GM19351 (cell line): ENCODE measurements at regions not wholly inside any gene's neighbourhood (a gene's known extent, or its start where the extent isn't known, plus 50 kb on each side); places are given as distances from the start of the nearest gene placed in this dataset.

ENCODE experiments used
- ATAC-seq: cut with Tn5 transposase; IDR thresholded peaks from one replicate; pipeline ENCODE4 v1.9.1; 2021; ENCODE audit warnings: mild to moderate bottlenecking, moderate library complexity; ENCODE audit not compliant: unreplicated experiment

DNA sequence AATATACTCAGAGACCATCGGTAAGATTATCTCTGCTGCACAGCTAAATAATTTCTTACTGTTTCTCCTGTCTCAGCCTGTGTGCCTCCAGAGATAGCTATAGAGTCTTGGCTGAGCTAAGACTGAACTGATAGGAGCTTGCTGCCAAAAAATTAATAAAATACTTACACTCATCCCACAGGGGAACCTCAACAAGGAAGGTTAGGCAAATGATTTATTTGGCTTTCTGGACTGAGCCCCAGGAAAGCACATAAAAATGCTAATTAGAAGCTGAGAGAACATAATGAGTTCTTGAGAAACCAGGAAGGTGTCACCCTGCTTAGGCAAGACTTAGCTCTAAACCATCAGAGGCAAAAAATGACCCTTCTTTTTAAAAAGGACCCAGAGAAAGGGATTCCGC is 534.5 kb downstream of the TNS3 start:
- no peak for ATAC-seq

DNA sequence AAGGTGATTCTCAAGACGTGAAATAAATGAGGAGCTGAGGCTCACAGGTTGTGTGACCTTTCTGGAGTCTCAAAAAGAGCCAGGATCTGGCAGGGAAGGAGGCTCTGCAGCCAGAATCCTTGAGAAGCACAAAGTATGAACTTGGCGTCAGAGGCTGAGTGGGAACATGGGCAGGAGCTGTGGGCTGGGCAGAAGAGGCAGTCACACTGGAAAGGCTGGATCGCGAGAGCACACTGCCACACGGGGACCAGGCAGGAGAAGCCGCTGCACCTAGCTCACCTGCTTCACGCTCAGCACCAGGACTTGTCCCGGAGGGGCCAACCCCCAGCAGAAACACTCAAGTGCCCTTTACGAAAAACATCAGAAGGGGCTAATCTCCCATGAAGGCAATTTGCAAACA is 535.0 kb downstream of the TNS3 start:
- no peak for ATAC-seq

DNA sequence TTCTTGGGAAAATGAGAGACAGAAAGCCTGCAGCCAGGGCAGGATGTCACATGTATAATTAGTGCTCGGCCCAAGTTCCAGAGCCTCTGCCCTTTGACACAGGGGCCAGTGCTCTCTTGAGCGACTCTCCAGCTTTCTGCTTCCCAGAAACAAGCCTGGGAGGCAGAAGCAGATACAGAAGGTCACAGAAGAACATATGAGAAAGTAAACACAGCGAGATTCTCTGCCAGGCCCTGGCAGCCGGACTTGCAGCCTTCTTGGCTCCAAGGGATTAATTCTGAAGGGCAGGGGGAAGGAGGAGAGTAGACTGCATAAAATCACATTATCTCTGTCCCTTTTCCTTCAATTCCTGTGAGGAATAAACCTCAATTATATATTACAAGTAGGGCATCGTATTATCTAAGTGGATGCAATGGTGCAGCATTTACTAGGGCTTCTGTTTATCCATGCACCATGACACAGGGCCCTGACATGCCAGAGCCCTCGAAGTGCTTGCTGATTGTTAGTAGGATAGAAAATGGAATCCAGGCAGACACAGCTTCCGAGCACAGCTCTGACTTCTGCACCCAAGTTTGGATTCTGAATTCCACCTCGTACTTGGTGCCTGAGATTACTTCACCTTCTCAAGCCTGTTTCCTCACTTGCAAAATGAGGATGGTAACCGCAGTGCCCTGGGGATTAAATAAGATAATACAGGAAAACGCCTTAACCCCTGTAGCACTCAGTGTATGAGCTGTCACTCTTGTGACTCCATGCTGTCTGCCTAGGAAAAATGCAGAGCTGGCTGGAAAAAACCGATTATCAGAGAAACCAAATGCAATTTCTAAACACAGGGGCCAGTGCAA is 536.5 kb downstream of the TNS3 start:
- ATAC-seq: no peak

DNA sequence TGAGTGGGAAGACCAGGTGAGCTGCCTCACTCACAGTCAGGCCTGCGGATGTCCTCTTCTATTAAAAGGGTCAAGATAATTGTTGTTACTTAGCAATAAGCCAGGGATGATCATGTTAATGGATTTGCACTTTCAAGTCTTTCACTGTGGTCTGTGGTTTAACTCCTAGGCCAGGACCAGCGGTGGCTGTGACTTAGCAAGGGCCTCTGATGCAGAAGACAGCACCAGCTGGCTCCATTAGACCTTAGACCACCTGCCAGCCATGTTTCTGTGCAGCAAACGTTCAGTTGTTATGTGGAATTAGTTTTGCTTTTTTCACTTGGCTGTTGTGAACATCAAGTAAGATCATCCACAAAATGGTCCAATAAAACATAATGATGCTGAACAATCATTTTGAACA is 537.3 kb downstream of the TNS3 start:
- ATAC-seq: no peak

DNA sequence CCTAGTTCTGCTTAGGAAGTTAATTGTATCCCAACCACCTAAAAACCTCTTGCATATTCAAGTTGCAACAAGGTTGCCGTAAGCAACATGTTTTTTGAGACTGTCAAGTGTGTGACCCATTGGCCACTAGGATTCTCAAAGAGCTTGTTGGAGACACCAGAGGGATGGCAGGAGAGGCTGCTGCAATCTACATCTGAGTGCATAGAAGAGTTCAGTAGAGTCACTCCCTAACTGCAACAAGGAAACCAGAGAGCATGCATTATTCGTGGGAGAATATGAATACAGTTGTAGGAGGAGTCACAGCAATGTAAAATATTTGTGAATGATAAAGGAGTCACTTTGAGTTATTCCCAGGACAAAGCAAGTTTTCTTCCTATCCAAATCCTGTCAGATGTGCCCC is 538.6 kb downstream of the TNS3 start:
- no peak for ATAC-seq

DNA sequence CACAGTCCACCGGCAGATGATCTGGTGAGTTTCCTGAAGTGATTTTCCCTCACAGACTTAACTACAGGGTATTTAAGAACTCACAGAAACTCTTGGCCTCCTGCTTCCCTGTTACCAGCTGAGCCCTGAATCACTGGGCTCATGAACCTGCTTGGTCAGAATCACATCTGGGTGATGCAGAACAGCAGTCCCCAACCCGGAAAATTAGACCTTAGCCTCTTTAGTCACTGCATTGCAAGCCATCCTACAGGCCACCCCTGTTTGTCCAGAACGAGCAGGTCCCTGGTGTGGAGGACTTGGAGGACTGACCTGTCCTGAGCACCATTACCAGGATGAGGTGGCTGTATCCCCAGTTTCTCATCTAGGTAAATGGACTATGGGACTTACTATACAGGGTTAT is 539.2 kb downstream of the TNS3 start:
- ATAC-seq: no peak

DNA sequence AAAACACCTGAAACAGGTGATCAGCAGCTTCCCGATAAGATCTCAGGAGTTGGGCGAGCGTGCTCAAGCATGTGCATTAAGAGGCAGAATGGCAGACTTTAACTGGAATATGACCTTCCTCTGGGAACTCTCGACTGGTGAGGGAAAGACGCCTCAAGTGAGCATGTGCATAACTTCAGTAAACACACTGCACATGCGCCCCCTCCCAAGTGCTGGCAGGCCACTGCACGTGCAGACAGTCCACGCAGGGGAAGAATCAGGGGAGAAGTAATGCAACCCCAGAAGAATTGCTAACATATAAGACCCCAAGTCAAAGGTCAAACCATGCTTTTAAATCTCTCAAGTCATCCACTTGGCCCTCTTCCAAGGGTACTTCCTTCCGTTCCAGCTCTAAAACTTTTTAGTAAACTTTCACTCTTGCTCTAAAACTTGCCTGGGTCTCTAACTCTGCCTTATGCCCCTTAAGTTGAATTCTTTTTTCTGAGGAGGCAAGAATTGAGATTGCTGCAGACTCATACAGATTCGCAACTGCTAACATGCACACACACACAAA is 541.0 kb downstream of the TNS3 start:
- no peak for ATAC-seq

DNA sequence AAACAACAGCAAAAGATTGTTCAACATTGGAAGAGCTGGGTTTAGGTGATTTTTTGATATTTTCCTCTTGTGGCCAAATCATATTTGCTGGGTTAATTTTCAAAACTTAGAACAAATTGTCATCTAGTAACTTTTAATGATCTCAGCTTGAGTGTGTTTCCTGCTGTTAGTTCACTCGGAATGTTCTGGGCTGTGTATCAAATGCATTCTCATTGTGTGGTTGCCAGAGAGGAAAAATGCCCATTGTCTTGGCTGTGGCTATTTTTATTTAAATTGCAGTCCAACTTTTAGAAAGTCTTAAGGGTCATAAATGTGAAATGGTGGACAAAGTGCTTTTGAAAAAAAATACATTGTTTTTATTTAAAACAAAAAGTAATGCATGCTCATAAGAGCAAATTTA is 542.0 kb downstream of the TNS3 start:
- no peak for ATAC-seq

DNA sequence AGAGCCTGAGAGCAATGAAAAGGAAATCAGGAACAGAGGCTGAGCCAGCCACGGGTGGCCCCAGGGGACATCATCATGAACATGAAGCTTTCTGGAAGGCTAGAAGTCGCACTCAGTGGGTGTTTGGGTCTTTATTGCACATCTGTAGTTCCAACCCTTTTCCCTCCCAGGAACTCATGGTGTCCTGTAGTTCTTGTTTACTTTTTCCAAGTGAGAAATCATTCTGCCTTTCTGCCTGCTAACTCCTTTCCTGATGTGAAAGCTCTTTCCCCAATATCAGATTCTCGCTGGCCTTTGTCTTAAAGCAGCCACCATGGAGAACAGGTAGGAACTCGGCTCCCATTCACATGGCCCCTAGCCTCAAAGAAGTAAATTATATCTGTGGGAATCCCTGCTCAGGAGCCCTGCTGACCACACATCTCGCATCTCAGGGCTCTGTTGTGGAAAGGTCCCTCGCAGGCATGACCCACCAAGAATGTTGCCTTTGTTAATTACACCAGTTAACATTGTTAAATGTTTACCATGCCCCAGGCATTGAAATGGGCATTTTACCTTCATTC is 542.7 kb downstream of the TNS3 start:
- ATAC-seq: no peak

DNA sequence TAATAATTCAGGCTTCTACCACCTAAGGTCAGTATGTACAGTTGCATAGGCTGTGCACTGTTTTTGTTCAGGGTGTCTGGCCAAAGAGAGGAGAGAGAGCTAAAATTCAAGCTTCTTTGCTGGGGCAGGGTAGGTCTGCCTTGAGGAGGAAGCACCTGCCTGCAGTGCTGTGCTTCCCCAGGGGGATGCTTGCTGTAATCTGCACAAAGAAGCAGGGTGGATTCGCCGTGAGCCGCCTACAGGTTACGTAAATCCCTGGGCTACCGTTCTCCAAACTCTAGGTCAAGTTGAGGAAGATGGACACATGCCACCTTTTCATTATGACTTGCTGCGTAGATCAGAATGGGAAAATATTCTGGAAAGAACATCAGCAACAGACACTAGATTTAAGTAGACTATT is 543.3 kb downstream of the TNS3 start:
- no peak for ATAC-seq

DNA sequence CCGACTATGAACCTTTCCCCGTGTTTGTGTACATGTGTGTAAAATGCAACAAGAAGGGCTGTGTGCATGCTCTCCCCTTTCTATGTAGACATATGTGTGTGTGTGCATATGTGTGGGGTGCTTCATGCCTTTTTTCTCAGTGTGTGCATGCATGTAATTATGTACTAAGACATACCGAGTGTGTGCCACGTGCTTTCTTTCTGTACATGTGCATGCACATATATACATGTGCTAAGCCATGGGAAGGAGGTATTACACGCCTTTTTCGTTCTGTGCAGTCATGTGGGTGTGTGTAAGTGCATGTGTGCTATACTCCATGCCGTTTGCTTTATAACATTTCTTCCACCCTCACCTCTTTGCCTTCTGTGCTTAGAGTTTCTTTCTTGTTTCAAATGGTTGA is 544.3 kb downstream of the TNS3 start:
- no peak for ATAC-seq

DNA sequence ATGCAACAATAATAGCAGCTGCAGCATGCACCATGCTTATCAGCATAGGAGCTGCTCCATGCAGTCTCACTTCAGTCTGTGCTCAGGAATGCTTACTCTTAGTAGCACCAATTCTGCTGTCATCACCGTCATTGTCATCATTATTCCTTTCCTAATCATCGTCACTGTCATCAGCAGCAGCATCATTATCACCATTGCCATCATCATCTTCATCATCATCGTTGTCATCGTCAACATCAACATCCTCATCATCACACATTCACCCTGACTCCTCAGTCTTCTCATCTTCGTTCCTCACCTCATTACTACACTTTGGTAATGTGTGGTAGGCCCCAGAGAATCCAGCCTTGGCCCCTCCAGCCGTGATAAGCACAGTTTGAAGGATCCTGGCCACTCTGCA is 545.0 kb downstream of the TNS3 start:
- ATAC-seq: no peak

DNA sequence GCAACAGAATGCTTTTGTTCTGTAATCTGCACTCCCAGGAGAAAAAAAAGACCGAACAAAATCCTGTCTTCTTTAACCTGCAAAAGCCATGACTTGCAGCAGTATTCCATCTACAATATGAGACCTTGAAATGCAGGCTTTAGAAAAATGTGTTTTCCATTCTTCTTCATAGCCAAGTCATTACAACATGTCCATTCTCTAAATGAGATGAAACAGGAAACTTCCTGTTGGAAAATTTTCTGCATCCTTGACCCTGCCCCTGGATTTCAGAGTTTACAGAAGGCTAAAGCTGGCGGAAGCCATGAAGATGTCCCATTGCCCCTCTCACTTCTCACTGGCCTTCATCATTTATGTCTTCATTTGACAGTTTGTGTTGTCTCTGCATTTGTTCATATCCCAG is 546.4 kb downstream of the TNS3 start:
- no peak for ATAC-seq

DNA sequence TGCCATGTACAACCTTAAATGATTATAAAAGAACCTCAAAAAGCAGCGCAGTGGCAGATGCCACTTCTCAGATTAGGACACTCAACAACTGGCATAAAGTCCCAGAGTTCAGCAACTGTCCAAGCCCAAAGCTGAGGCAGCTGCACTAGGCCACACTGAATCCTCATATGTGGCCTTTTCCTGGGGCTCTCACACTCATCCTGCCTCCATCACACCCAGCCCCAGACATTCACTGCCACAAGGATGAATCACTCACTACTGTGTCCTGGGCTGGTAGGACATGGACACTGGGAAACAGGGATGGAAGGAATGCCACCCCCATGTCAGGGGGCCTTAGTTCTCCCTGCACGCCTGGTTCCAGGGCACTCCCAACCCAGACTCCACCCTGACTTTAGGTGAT is 547.7 kb downstream of the TNS3 start:
- no peak for ATAC-seq

DNA sequence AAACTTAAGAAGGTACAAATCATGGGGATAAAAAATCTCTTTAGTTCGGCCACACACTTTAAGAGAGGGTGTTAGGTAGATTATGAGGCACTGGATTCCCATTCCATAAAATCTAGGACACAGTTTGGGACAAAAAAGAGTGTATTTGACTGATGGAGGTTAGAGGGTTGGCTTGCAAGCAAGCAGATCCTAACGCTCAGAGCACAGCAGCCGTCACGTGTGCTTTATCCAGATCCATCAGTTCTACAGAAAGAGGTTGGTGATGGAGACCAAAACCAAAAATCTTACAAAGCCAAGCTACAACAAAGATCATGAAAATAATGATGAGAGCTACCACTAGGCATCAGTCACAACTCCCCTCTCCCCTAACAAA is 549.4 kb downstream of the TNS3 start:
- no peak for ATAC-seq

DNA sequence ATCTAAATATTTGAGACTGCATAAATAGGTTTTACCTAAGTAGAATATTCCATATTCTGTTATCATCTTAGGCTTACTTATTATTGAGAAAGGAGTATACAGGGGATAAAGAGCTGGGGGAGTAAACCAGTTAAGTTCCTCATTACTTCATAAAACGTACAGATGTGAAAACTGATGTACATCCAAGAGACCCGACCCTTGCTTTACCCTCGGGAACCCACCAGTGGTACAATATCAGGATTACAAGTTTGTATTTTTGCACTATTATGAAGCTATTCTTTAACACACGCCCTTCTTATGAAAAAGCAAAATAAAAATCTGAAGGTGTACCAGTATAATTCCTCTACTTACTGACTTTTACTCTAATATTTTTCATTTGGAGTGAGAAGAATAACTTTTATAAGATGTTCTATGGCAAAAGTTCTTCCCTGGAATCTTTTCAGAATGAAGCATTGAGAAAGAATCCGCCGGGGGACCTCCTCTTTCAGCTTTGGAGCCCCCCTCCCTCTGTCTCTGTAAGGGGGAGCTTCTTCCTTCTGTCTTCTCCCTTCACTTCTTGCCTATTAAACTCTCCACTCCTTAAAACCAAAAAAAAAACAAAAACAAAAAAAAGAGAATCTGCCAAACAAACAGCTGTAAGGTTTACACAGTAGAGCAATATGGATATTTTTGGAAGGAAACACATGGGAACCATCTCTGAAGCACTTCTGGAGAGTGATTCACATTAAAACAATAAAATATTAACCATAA is 550.0 kb downstream of the TNS3 start:
- ATAC-seq: no peak

DNA sequence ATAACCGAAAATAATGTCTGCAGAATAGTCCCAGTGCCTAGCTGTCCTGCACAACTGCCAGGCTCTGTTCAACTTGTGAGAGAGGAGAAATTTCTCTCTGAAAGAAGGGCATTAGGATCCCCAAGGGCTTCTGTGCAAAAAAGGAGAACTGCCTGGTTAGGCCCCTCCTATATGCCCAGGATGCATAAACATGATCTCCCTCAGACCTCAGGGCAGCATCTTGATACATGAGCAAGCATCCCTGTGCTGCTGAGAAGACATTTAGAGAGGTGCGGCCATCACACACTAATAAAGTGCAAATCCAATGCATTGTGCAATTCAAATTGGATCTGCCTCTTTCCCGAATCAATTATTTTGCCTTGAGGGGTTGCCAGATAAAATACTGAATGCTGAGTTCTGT is 553.6 kb downstream of the TNS3 start:
- no peak for ATAC-seq

DNA sequence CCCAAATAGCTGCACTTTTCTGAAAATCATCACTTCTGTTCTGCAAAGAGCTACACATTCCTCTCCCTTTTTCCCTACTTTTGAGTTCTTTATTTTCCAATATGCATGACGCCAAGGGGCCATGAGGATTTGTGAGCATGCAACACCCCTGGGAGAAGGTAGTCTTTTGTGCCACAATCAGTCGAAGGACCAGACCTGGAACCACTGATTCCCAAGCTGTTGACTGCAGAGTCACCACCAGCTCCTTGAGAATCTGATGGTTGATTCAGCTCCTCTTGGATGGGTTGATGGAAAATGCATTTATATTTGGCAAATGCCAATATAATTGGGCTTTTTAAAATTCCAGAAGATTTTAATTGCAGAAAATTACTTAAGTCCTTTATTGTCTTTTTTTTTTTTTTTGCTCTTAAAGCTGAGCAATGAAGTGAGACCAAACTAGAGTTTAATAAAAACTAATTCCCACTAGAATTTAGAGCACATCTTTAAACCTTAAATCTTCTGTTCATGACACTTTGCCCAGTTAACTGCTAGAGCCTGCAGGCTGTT is 554.1 kb downstream of the TNS3 start:
- ATAC-seq: no peak

DNA sequence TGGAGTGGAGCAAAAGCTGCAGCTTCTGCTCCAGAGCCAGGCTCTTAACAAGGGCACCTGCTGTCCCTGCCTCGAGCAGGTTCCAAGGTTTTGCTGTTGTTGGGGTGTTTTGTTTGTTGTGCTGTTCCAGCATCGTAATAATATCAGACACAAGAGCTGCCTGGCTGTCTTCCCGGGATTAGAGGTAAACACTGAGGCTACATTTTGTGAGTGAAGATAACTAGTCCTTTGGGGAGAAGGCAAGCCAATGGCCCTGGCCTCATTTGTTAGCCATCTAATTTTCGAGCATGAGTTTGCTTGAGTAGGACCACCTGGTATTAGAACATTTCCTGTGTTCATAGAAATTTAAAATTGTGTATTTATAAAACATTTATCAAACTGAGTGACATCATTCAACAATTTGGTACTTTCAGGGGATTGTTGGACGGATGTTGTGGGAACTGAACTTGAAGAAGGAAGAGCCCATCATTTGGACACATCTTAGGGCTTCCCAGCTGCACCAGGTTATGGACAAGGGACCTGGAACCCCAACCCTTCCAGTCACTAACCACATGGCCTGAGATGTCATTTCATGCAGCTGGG is 555.0 kb downstream of the TNS3 start:
- no peak for ATAC-seq

DNA sequence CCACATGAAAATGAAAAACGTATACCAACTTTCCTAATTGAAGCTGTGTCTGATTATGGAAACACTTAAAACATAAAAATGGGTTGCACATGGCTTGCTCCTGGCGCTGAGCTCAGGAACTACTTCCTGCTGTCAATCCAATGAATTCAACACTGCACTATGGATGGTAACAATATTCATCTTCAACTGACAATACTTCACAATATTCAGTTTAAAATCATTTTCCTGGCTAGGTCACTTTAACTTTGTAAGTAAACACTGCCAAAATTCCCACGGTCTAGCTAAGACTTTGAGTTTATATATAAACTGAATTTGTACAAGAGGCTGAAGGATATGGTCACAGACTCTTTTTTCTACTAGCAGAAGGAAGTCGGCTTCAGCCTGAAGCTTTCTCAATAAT is 556.9 kb downstream of the TNS3 start:
- no peak for ATAC-seq

DNA sequence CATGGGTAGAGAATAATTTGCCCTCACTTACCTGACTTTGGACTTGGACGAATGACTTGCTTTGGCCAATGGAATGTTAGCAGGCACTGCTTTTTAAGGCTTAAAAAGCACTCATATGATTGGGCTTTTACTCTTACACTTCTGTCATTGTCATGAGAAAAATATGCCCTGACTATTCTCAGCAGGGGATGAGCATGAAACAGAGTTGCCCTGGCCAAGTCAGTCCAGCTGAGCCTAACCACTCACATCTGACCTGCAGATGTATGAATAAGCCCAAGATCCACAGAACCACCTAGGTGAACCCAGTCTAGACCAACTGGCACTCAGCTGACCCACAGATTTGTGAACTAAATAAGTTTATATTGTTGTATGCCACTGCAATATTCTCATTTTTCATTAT is 573.5 kb downstream of the TNS3 start:
- ATAC-seq: no peak
